ENCODE measurements at regions not wholly inside any gene's neighbourhood (a gene's known extent, or its start where the extent isn't known, plus 50 kb on each side); places are given as distances from the start of the nearest gene placed in this dataset.

DNA sequence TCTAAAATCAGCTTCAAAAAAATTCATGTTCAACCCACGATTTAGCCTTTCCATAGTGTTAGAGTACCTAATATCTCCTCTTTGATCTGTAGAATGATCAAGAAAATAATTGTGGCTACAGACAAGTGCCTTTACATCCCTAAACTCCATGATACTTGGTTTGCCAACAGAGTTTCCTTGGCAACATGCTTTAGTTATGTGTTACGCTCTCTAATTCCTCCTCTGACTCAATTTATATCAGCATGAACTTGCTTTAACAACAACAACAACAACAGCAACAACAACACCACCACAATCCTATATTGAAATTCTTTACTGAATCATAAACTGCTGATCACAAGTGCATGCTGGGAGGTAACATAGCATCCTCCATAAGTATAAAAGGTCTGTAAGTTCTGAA is 757.8 kb downstream of the CDH11 start:
- H4K91ac ChIP-seq (ENCODE audit: insufficient read length, low read depth, low read length) = no peak overlapping the region
- no peak for DNase-seq
- no peaks in the 10 kb centered on the region for H3K36me3 Mint-ChIP-seq (ENCODE audit: insufficient read depth in 1 of 3, low read depth in 3 of 3)
- H3K4me3 Mint-ChIP-seq = no peak overlapping the region
- H4K5ac ChIP-seq (ENCODE audit: insufficient read length, low read depth, low read length) = no peak overlapping the region
- no CpG with 5 or more reads among the region's 2 CpGs for WGBS (ENCODE audit: extremely low coverage, insufficient read length, low lambda C conversion rate)
- no peak overlapping the region for H3K27ac ChIP-seq (ENCODE audit: insufficient read length, low read depth, low read length)
- no peak overlapping the region for H3K4me2 ChIP-seq (ENCODE audit: insufficient read depth, insufficient read length, low read length)
- no peak overlapping the region for H3K9ac ChIP-seq (ENCODE audit: extremely low read depth, insufficient read length, low read length)
- no peaks in the 10 kb centered on the region for H3K27me3 Mint-ChIP-seq (ENCODE audit: low read depth)
- H3K18ac ChIP-seq (ENCODE audit: insufficient read length, low read depth, low read length) = no peak overlapping the region
- no peaks in the 10 kb centered on the region for H4K20me1 ChIP-seq (ENCODE audit: control insufficient read depth, insufficient read depth, insufficient read length)
- no peak overlapping the region for H2BK5ac ChIP-seq (ENCODE audit: insufficient read length, low read length)
- H3K27ac Mint-ChIP-seq = no peak overlapping the region
- H2BK12ac ChIP-seq (ENCODE audit: insufficient read length, low read depth, low read length) = no peak overlapping the region
- no peak overlapping the region for H3K56ac ChIP-seq (ENCODE audit: insufficient read length, low read depth, low read length)
- no peaks in the 10 kb centered on the region for H3K79me2 ChIP-seq (ENCODE audit: insufficient read depth, low read length)
- H3K9me3 Mint-ChIP-seq = no peaks in the 10 kb centered on the region
- no peak overlapping the region for H2BK20ac ChIP-seq (ENCODE audit: low read depth, low read length, poor library complexity, severe bottlenecking)
- no peak overlapping the region for H2AFZ ChIP-seq (ENCODE audit: low read length)
- no peak overlapping the region for H3K4ac ChIP-seq (ENCODE audit: low read depth, low read length)
- H3K23ac ChIP-seq (ENCODE audit: insufficient read length, low read depth, low read length) = no peak overlapping the region
- no peak overlapping the region for H4K8ac ChIP-seq (replicated peaks; ENCODE audit: insufficient read length, low read depth, low read length)
- H3K79me1 ChIP-seq (ENCODE audit: insufficient read depth, low read depth, low read length, poor library complexity, severe bottlenecking) = no peaks in the 10 kb centered on the region
- no peak overlapping the region for H2BK15ac ChIP-seq (ENCODE audit: low read depth, low read length)
- TF ChIP-seq, protein P1, sequence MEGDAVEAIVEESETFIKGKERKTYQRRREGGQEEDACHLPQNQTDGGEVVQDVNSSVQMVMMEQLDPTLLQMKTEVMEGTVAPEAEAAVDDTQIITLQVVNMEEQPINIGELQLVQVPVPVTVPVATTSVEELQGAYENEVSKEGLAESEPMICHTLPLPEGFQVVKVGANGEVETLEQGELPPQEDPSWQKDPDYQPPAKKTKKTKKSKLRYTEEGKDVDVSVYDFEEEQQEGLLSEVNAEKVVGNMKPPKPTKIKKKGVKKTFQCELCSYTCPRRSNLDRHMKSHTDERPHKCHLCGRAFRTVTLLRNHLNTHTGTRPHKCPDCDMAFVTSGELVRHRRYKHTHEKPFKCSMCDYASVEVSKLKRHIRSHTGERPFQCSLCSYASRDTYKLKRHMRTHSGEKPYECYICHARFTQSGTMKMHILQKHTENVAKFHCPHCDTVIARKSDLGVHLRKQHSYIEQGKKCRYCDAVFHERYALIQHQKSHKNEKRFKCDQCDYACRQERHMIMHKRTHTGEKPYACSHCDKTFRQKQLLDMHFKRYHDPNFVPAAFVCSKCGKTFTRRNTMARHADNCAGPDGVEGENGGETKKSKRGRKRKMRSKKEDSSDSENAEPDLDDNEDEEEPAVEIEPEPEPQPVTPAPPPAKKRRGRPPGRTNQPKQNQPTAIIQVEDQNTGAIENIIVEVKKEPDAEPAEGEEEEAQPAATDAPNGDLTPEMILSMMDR (conservative IDR thresholded peaks at IDR 0.05) = no peak
- no peak overlapping the region for H3K14ac ChIP-seq (ENCODE audit: insufficient read depth, low read length)
- H3K4me1 Mint-ChIP-seq = no peaks in the 10 kb centered on the region
- H3K27me3 ChIP-seq (ENCODE audit: insufficient read depth, low read length) = no peaks in the 10 kb centered on the region
- H3K4me1 ChIP-seq (ENCODE audit: insufficient read depth, low read length) = no peaks in the 10 kb centered on the region
- no peak overlapping the region for H3T11ph ChIP-seq (ENCODE audit: low read length)
- H3K9me3 ChIP-seq (ENCODE audit: control insufficient read depth, low read depth, low read length) = no peaks in the 10 kb centered on the region
- H2AK5ac ChIP-seq (ENCODE audit: insufficient read length, low read length) = no peak overlapping the region
- no peak overlapping the region for H2BK120ac ChIP-seq (ENCODE audit: low read depth, low read length, poor library complexity, severe bottlenecking)
- no peaks in the 10 kb centered on the region for H3K23me2 ChIP-seq (ENCODE audit: insufficient read length, low read depth, low read length, poor library complexity, severe bottlenecking)

Measured in H9 (cell line).